Right ventricle myocardium inferior (tissue), 1 donor: ENCODE measurements at regions not wholly inside any gene's neighbourhood (a gene's known extent, or its start where the extent isn't known, plus 50 kb on each side); places are given as distances from the start of the nearest gene placed in this dataset.

ENCODE experiments used
- ATAC-seq: fragments of 200-7000 bp; cut with Tn5 transposase; one replicate; pipeline ENCODE4 v1.9.1; 2020; ENCODE audit warnings: mild to moderate bottlenecking, moderate library complexity
- DNase-seq: peaks from one replicate; pipeline ENCODE4 v3.0.0; 2021; ENCODE audit errors: missing footprints
- intact Hi-C: fragments of 100-400 bp; cut with DNase I; formaldehyde crosslinking; loops from one replicate; pipeline ENCODE4 v1.11.0; 2022
- donor health status: DM: no; HTN: yes; CAD: no; lungs with severe emphysema.

GRCh38 chr2:8049851-8050571 lies 631.8 kb upstream of the ID2 start:
- no peak for DNase-seq
- intact Hi-C loops = no loop called here
- ATAC-seq = no peak

- ATAC-seq (no peak), DNase-seq (no peak)
- intact Hi-C loops = no loop called here
These were observed 628.6 kb upstream of the ID2 start for GRCh38 chr2:8053216-8053615.

GRCh38 chr2:8054070-8054469 lies 627.8 kb upstream of the ID2 start:
- no peak for ATAC-seq
- DNase-seq = no peak
- intact Hi-C loops = no loop called here

- no peak for ATAC-seq
- intact Hi-C loops = no loop called here
- DNase-seq = no peak
These were observed 623.2 kb upstream of the ID2 start for GRCh38 chr2:8058652-8059051.

GRCh38 chr2:8059255-8059654 lies 622.6 kb upstream of the ID2 start:
- intact Hi-C loops = no loop called here
- DNase-seq (no peak), ATAC-seq (no peak)

- intact Hi-C loops = no loop called here
These were observed 622.1 kb upstream of the ID2 start for GRCh38 chr2:8059794-8060193.

GRCh38 chr2:8061219-8061618 lies 620.6 kb upstream of the ID2 start:
- intact Hi-C loops = no loop called here
- ATAC-seq = no peak
- DNase-seq = no peak

More at GRCh38 chr2:8059794-8060193, 622.1 kb upstream of the ID2 start:
- DNase-seq = no peak
- ATAC-seq = no peak

GRCh38 chr2:8064603-8065002 lies 617.3 kb upstream of the ID2 start:
- intact Hi-C loops = no loop called here
- ATAC-seq (no peak), DNase-seq (no peak)

GRCh38 chr2:8065191-8065590 lies 616.7 kb upstream of the ID2 start:
- DNase-seq (no peak), ATAC-seq (no peak)
- intact Hi-C loops = no loop called here

GRCh38 chr2:8067784-8068336 lies 614.0 kb upstream of the ID2 start:
- ATAC-seq (no peak), DNase-seq (no peak)
- intact Hi-C loops = no loop called here

- no peak for DNase-seq
- no peak for ATAC-seq
- intact Hi-C loops = no loop called here
These were observed 608.9 kb upstream of the ID2 start for GRCh38 chr2:8072907-8073306.

GRCh38 chr2:8073916-8074315 lies 607.9 kb upstream of the ID2 start:
- DNase-seq = no peak
- intact Hi-C loops = no loop called here
- ATAC-seq = no peak

- ATAC-seq = no peak
- no peak for DNase-seq
- intact Hi-C loops = no loop called here
These were observed 605.2 kb upstream of the ID2 start for GRCh38 chr2:8076448-8077342.

- no peak for ATAC-seq
- no peak for DNase-seq
- intact Hi-C loops = no loop called here
These were observed 603.2 kb upstream of the ID2 start for GRCh38 chr2:8078705-8079104.

- DNase-seq (no peak), ATAC-seq (no peak)
- intact Hi-C loops = no loop called here
These were observed 601.8 kb upstream of the ID2 start for GRCh38 chr2:8080063-8080462.

- no peak for DNase-seq
- no peak for ATAC-seq
- intact Hi-C loops = no loop called here
These were observed 600.7 kb upstream of the ID2 start for GRCh38 chr2:8081130-8081529.

- ATAC-seq (no peak), DNase-seq (no peak)
- intact Hi-C loops = no loop called here
These were observed 599.0 kb upstream of the ID2 start for GRCh38 chr2:8082840-8083239.

- intact Hi-C loops = no loop called here
- DNase-seq (no peak), ATAC-seq (no peak)
These were observed 595.5 kb upstream of the ID2 start for GRCh38 chr2:8086357-8086756.

GRCh38 chr2:8086796-8087479 lies 594.9 kb upstream of the ID2 start:
- DNase-seq (no peak), ATAC-seq (no peak)
- intact Hi-C loops = no loop called here

GRCh38 chr2:8087480-8087840 lies 594.4 kb upstream of the ID2 start:
- ATAC-seq (no peak), DNase-seq (no peak)
- intact Hi-C loops = no loop called here
